Fibroblast of peridontal ligament (primary cell): ENCODE measurements at regions not wholly inside any gene's neighbourhood (a gene's known extent, or its start where the extent isn't known, plus 50 kb on each side); places are given as distances from the start of the nearest gene placed in this dataset.

ENCODE experiments used
- DNase-seq: peaks from one replicate; pipeline ENCODE4 v3.0.0-alpha.2; 2010; ENCODE audit errors: extremely low read depth

DNA sequence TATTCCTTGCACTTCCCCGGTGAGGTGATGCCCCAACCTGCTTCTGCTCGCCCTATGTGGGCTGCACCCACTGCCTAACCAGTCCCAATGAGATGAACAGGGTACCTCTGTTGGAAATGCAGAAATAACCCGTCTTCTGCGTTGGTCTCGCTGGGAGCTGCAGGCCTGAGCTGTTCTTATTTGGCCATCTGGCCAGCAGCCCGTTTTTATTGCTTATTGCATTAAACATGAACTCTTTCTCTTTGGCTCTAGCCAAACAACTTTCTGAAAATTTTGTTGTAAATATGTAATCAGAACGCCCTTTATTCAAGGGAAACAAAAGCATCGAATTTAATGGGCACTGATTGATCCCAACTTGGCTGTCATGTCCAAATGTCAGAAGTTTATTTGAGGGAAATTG lies 124.7 kb upstream of the FTMT start:
- no peak for DNase-seq

DNA sequence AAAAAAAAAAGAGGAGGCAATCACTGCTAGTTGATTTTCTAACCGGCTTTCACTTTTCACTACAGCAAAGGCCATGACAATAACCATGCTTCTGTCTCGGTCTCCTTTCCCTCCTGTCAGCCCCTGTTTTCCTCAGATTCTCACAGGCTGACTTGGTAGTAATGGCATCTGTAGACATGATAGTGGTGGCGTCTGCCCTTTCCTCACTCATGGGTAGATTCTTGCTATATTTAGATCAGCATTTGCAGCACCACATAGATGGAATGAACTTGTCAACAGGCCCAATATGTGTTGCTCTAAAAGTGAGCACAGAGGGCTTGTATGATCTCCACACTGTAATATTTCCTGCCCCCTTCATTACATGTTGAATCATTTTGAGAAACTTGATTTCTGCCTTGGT lies 120.3 kb upstream of the FTMT start:
- DNase-seq = no peak

DNA sequence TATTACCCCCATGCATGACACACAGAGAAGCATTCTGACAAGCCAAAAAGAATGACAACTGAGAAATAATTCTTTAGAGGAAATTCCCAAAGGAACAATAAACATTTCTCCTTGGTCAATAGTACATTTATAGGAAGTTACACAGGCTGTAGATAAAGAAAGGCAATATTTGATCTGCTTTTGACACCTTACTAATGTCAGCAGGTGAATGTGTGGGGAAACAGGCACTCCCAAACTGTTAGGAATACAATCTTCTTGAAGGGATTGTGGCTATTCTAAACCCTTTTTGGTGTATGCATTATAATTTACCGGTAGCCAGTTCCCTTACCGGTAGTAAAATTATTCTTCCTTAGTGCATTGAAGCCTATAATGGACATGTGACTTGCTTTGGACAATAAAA lies 116.1 kb upstream of the FTMT start:
- DNase-seq = no peak

- no peak for DNase-seq
These were observed 114.6 kb upstream of the FTMT start for GRCh38 chr5:121737120-121737519.

GRCh38 chr5:121741156-121741555 lies 110.5 kb upstream of the FTMT start:
- DNase-seq = no peak

DNA sequence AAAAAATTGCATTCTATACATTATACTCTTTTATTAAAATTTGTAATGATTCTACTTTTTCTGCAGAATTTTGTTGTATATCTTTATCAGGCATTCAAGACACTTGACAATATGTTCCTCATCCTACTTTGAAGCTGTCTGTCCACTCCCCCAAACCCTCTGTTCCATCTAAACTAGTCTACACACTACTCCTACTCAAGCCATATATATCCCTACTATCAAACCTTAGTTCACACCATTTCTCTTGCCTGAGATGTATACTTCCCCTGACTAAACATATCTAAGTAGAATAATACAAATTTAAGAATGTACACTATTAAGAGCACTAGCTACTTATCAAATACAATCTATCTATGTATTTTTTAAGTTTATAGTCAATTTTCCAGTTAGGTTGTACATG lies 107.1 kb upstream of the FTMT start:
- no peak for DNase-seq

DNA sequence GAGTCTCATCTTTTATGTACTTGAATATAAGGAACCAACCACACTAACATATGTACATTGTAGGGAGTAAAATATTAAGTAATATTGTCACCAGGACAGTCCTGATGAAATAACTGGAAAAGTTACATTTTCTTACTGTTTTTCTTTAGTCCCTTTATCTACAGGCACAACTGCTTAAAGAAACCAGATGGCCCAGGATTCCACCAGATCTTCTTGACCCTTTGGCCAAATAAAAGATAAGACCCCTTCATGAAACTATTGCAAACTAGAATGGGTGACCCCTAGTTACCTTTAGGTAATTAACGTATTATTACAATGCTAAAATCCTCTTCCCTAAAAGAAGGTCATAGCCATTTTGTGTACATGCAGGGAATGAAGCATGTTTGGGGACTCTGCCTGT lies 106.3 kb upstream of the FTMT start:
- no peak for DNase-seq

GRCh38 chr5:121746763-121747162 lies 104.9 kb upstream of the FTMT start:
- no peak for DNase-seq

DNA sequence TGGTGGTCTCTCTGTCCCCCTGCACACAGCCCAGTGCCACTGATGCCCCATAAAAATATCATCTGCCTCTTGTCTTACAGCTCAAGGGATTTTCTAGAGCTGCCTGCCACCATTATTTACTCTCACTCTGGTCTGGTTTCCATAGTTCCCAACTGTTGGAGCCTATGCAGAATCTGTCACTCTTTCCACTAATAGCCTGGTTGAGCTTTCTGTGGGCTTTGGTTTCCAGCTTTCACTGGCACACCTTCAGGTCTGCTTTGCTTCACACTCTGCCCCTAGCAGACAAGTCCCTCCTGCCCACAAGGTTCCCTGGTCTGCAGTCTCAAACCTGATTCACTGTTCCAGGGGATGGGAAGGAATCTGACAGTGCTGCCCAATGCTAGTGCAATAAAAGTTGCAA lies 103.0 kb upstream of the FTMT start:
- no peak for DNase-seq

DNA sequence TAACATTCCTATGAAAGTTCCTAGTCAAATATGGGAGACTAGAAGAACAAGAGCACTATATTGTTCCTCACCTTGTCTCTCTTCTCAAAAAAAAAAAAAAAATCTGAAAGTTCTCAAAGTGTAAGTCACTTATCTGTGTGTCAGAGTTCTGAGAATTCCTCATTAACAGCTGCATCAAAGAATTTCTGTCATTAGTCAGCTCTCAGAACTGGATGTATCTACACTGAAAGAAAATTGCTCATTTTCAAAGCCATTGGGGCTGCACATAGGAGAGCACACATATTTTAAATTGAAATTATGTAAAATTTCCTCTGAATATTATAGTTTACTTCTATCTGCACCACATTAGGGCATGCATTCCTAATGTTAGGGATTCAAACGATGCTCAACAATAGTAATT lies 99.5 kb upstream of the FTMT start:
- DNase-seq = no peak

- no peak for DNase-seq
These were observed 96.4 kb upstream of the FTMT start for GRCh38 chr5:121755266-121755665.

- no peak for DNase-seq
These were observed 93.9 kb upstream of the FTMT start for GRCh38 chr5:121757753-121758152.

GRCh38 chr5:121758615-121759014 lies 93.1 kb upstream of the FTMT start:
- no peak for DNase-seq

- DNase-seq = no peak
These were observed 89.3 kb upstream of the FTMT start for GRCh38 chr5:121762426-121762825.

GRCh38 chr5:121763665-121764064 lies 88.0 kb upstream of the FTMT start:
- no peak for DNase-seq

GRCh38 chr5:121780406-121780805 lies 71.3 kb upstream of the FTMT start:
- no peak for DNase-seq

GRCh38 chr5:121783700-121784099 lies 68.0 kb upstream of the FTMT start:
- no peak for DNase-seq

- DNase-seq = no peak
These were observed 57.9 kb upstream of the FTMT start for GRCh38 chr5:121793791-121794190.

DNA sequence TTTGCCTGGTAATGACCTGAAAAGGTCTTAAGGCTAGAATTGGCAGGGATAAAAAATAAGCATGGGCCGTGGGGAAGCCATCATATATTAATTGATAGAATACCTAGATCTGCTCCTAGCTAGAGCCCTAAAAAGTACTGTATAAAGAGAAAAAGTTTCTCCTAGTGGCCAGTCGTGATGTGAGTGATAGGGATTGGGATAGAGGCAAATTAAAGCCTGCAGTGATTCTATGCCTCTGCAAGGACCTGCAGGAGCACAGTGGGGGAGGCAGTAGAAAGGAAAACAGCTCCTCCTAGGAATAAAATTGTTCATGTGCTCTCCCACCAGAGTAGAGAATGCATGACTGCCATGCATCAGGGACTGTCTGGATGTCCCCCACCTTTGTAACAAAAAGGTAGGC lies 56.2 kb upstream of the FTMT start:
- no peak for DNase-seq

DNA sequence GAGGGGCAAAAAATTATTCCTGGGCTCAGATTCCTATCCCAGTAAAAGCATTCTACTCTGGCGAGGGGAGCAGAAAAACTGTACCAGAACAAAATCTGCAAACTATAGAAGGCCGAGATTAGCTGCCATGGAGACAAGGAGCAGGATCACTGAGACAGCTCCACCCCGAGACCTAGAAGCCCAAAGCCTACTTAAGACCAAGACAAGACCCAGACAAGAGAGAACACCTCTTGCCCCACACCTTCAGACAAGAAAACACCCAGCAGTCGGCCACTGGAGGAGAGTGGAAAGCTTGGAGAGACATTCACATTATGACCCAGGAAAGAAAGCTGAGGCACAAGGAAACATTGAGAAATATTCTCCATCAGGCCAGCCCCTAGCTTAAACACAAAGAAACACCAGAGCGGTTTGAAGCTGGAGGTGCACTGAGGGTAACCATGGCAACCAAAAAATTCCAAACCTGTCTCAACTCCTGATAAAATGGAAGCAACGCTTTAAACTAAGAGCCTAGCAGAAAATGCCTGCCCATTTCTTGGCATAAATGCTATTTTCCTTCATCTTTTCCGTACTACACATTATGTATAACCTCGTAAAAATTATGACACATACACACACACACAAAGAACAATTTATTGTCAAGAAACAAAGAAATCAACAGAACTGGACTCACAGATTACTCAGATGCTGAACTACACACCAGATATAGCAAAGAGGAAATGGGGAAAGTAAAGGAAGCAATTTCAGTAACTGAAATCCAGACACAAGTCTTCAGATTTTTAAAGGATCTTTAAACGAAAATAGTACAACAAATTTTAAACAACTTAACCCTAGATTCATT lies 53.8 kb upstream of the FTMT start:
- DNase-seq = no peak
